Mucosa of descending colon (tissue), 3 donors: ENCODE measurements at regions not wholly inside any gene's neighbourhood (a gene's known extent, or its start where the extent isn't known, plus 50 kb on each side); places are given as distances from the start of the nearest gene placed in this dataset.

Source experiments
- ATAC-seq: fragments of 200-7000 bp; cut with Tn5 transposase; one replicate; pipeline ENCODE4 v1.9.1; 2020; ENCODE audit warnings: mild to moderate bottlenecking, moderate library complexity
- DNase-seq, 3 donors: peaks; one replicate each; pipeline ENCODE4 v3.0.0-alpha.2; 2020
- H3K36me3 ChIP-seq: fragments of 200-600 bp; one replicate; pipeline ENCODE4 v1.8.0; 2021; ENCODE audit warnings: low read depth, mild to moderate bottlenecking
- H3K4me1 ChIP-seq: fragments of 200-600 bp; one replicate; pipeline ENCODE4 v1.8.0; 2021; ENCODE audit warnings: low read depth, mild to moderate bottlenecking
- H3K4me3 ChIP-seq: fragments of 200-600 bp; one replicate; pipeline ENCODE4 v1.8.0; 2021; ENCODE audit warnings: mild to moderate bottlenecking
- H3K9me3 ChIP-seq: fragments of 200-600 bp; one replicate; pipeline ENCODE4 v1.8.0; 2021; ENCODE audit warnings: mild to moderate bottlenecking
- intact Hi-C, 2 donors: fragments of 100-400 bp; cut with DNase I in 1 of 2; cut with micrococcal nuclease in 1 of 2; formaldehyde crosslinking; loops; one replicate each; pipeline versions ENCODE4 v1.11.0 to v1.11.1; 2022; cut with DNase I, micrococcal nuclease
- TF ChIP-seq, protein P1 (sequence below): fragments of 200-600 bp; IDR thresholded peaks from one replicate; pipeline ENCODE4 v1.8.0; 2022; ENCODE audit warnings: antibody characterized with exemption, mild to moderate bottlenecking
- donor health status: DM: no; HTN: no; CAD: no; lungs with moderate emphysema.
- donor health status: DM: no; HTN: no; CAD: no.
- donor health status: DM: no; HTN: yes; CAD: no.

GRCh38 chr14:56962444-56963080 lies 152.3 kb upstream of the OTX2 start:
- Histone ChIP-seq H3K9me3 (no peaks in the 10 kb centered on the region), H3K4me1 (no peaks in the 10 kb centered on the region), H3K4me3 (no peak overlapping the region), H3K36me3 (no peaks in the 10 kb centered on the region)
- intact Hi-C loops: no loop called here
- ATAC-seq: no peak
- TF ChIP-seq, protein P1, sequence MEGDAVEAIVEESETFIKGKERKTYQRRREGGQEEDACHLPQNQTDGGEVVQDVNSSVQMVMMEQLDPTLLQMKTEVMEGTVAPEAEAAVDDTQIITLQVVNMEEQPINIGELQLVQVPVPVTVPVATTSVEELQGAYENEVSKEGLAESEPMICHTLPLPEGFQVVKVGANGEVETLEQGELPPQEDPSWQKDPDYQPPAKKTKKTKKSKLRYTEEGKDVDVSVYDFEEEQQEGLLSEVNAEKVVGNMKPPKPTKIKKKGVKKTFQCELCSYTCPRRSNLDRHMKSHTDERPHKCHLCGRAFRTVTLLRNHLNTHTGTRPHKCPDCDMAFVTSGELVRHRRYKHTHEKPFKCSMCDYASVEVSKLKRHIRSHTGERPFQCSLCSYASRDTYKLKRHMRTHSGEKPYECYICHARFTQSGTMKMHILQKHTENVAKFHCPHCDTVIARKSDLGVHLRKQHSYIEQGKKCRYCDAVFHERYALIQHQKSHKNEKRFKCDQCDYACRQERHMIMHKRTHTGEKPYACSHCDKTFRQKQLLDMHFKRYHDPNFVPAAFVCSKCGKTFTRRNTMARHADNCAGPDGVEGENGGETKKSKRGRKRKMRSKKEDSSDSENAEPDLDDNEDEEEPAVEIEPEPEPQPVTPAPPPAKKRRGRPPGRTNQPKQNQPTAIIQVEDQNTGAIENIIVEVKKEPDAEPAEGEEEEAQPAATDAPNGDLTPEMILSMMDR: no peak
- DNase-seq: no peak

DNA sequence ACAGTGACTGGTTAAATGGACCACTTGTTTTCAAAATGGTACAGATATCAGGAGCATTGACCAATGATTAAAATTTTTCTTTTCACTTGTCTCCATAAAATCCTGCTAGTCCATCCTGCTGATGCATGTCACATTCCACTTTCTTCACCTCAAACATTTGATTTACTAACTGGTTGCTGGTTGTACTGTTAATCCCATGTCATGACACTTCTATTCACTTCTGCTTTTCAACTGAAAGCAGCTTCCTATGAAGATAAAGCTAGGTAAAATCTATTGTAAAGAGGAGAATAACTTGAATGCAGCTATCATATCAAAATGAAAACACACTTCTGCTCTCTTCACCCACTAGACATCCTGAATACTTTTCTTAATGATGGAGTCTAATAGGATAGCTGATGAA lies 149.6 kb upstream of the OTX2 start:
- intact Hi-C loops: no loop called here
- Histone ChIP-seq H3K36me3 (no peaks in the 10 kb centered on the region), H3K4me3 (no peak overlapping the region), H3K4me1 (no peaks in the 10 kb centered on the region), H3K9me3 (no peaks in the 10 kb centered on the region)
- DNase-seq: no peak
- no peak for ATAC-seq
- TF ChIP-seq, protein P1: no peak

DNA sequence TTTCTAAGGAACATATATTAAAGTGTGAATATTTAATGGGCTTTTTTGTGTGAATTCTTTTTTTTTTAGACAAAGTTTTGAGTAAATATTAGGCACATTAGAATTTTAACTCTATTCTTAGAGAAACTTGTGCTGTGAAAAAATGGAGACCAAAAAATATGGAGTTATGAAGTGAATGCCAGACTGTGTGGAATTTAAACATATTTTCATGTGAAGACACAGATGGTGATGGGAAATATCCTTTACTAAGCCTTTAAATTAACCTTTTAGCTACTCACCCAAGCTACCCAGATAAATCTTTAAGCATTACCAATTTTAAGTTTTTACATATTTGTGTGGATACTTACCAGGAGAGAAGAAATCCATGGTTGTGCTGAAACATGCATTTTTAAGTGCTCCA lies 148.8 kb upstream of the OTX2 start:
- no peaks in the 10 kb centered on the region for H3K36me3 ChIP-seq
- intact Hi-C loops: no loop called here
- H3K9me3 ChIP-seq: no peaks in the 10 kb centered on the region
- no peak for ATAC-seq
- DNase-seq: no peak
- H3K4me3 ChIP-seq: no peak overlapping the region
- TF ChIP-seq, protein P1: no peak
- H3K4me1 ChIP-seq: no peaks in the 10 kb centered on the region

DNA sequence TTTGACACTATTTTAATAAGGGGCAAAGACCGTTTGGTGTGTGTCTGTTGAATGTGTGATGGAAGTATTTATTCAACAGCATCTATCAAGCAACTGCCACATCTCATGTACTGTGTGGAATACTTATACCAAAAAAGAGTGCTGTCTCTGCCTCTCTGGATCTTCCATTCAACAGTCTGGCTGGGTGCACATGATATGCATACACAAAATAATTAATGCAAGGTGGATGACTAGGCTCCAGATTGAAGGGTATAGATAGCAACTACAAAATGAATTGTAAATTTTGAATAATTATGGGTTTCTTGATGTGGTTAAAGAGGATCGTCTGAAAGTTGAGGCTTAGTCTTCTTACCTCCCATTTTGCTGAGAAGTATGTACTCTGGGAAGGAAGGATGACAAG lies 145.9 kb upstream of the OTX2 start:
- no peaks in the 10 kb centered on the region for H3K36me3 ChIP-seq
- ATAC-seq: no peak
- no peaks in the 10 kb centered on the region for H3K4me1 ChIP-seq
- TF ChIP-seq, protein P1: no peak
- no peak overlapping the region for H3K4me3 ChIP-seq
- no peak for DNase-seq
- intact Hi-C loops: no loop called here
- H3K9me3 ChIP-seq: no peaks in the 10 kb centered on the region

DNA sequence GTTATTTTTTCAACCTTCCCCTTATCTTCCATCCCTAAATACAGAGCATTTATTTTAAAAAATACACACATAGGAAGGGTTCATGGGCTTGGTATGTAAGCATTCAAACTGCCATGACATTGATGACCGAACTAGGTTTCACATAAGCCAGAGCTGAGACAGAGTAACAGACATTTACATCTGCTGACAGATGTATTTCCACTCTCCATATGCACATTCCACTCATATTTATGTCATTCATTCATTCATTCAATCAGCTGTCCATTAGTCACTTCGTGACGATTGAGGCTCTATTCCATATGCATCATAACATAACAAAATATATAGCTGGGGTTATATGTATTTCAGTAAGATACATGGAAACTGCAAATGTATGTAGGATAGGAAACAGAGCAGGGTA lies 145.5 kb upstream of the OTX2 start:
- Histone ChIP-seq H3K36me3 (no peaks in the 10 kb centered on the region), H3K4me1 (no peaks in the 10 kb centered on the region), H3K4me3 (no peak overlapping the region), H3K9me3 (no peaks in the 10 kb centered on the region)
- intact Hi-C loops: no loop called here
- no peak for ATAC-seq
- TF ChIP-seq, protein P1: no peak
- no peak for DNase-seq

DNA sequence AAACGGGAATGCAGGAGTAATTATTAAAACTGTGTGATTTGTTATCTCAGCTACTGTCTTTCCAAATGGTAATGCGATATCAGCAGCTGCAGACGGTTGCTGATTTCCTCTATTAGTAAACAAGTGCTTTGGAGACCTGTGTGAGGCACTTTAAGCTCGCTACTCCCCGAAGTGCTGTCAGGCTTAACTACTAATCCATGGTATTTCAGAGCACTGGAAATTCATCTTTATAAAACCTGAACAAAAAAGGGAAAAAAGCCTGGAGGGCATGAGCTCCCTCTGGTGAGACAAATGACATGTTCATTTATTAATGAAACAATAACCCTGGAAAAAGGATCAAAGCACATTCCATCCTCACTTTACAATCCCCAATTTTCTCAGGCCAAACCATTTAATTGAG lies 143.6 kb upstream of the OTX2 start:
- TF ChIP-seq, protein P1: no peak
- DNase-seq (no peak), ATAC-seq (no peak)
- Histone ChIP-seq H3K36me3 (no peaks in the 10 kb centered on the region), H3K4me1 (no peaks in the 10 kb centered on the region), H3K9me3 (no peaks in the 10 kb centered on the region), H3K4me3 (no peak overlapping the region)
- intact Hi-C loops: no loop called here
